ENCODE measurements at regions not wholly inside any gene's neighbourhood (a gene's known extent, or its start where the extent isn't known, plus 50 kb on each side); places are given as distances from the start of the nearest gene placed in this dataset.

GRCh38 chr18:4578449-4578848 is 123.3 kb upstream of the DLGAP1 start:
- ChIA-PET POLR2A (no interaction called here), CTCF (no interaction called here)
- DNase-seq (ENCODE audit: low read depth, low spot score): no peak
- H3K4me3 ChIP-seq (ENCODE audit: low read depth, low read length): no peak overlapping the region
- TF ChIP-seq CTCF (IDR thresholded peaks at IDR 0.05; ENCODE audit: insufficient read depth, low read length, missing control alignments): no peak

DNA sequence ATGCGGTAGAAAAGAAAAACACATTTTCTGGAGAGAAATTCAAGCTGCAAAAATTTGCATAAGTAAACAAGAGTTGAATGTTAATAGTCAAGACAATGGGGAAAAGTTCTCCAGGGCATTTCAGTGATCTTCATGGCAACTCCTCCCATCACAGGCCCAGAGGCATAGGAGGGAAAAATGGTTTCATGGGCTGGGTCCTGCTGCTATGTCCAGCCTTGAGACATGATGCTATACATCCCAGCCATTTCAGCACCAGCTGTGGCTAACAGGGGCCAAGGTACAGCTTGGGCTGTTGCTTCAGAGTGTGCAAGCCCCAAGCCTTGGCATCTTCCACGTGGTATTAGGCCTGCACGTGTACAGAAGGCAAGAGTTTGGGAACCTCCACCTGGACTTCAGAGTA is 118.6 kb upstream of the DLGAP1 start:
- no peak for TF ChIP-seq CTCF (IDR thresholded peaks at IDR 0.05; ENCODE audit: insufficient read depth, low read length, missing control alignments)

GRCh38 chr18:4557502-4557901 is 102.4 kb upstream of the DLGAP1 start:
- POLR2A ChIA-PET: no interaction called here

More for the DNA sequence above, 118.6 kb upstream of the DLGAP1 start:
- CTCF ChIA-PET: no interaction called here
- POLR2A ChIA-PET: no interaction called here
- no peak for DNase-seq (ENCODE audit: low read depth, low spot score)
- no peak overlapping the region for H3K4me3 ChIP-seq (ENCODE audit: low read depth, low read length)

GRCh38 chr18:4551001-4551360 is 95.9 kb upstream of the DLGAP1 start:
- H3K4me3 ChIP-seq (ENCODE audit: low read depth, low read length): no peak overlapping the region
- CTCF ChIA-PET: no interaction called here
- no peak for TF ChIP-seq CTCF (IDR thresholded peaks at IDR 0.05; ENCODE audit: insufficient read depth, low read length, missing control alignments)
- no peak for DNase-seq (ENCODE audit: low read depth, low spot score)
- POLR2A ChIA-PET: no interaction called here

More at GRCh38 chr18:4557502-4557901, 102.4 kb upstream of the DLGAP1 start:
- TF ChIP-seq CTCF (IDR thresholded peaks at IDR 0.05; ENCODE audit: insufficient read depth, low read length, missing control alignments): no peak
- DNase-seq (ENCODE audit: low read depth, low spot score): no peak
- CTCF ChIA-PET: no interaction called here
- H3K4me3 ChIP-seq (ENCODE audit: low read depth, low read length): no peak overlapping the region

DNA sequence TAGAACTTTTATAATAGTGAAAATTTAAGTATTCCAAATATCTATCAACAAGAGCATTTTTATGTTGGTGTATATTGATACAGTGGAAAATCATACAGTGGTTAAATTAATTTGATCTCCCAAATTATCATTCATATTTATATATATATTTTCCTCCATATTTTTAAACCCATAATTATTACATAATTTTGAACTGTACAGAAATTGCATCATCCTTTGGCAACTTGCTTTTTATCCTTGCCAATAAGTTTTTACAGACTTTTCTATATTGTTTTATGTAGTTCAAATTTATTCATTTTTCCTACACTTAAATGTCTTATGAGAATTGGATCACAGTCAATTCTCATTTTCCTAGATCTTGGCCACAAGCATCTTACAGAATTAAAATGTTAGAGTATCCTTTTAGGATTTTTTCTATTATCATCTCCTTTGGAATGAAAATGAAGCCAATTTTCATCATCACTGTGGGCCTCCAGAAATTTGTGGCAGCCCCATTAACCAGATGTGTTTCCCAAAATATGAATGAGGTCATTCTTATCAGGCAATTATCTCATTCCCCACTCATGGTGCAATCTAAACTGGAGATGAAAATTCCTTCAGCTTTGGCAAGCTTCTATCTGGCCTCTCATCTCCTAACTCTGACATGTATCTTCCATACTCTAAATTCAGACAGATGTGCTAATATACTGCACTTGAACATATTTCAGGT is 94.2 kb upstream of the DLGAP1 start:
- POLR2A ChIA-PET: no interaction called here
- TF ChIP-seq CTCF (IDR thresholded peaks at IDR 0.05; ENCODE audit: insufficient read depth, low read length, missing control alignments): no peak
- no peak overlapping the region for H3K4me3 ChIP-seq (ENCODE audit: low read depth, low read length)
- no peak for DNase-seq (ENCODE audit: low read depth, low spot score)
- CTCF ChIA-PET: no interaction called here

GRCh38 chr18:4547126-4547525 is 92.0 kb upstream of the DLGAP1 start:
- CTCF ChIA-PET: no interaction called here
- no peak overlapping the region for H3K4me3 ChIP-seq (ENCODE audit: low read depth, low read length)
- DNase-seq (ENCODE audit: low read depth, low spot score): no peak
- no peak for TF ChIP-seq CTCF (IDR thresholded peaks at IDR 0.05; ENCODE audit: insufficient read depth, low read length, missing control alignments)
- POLR2A ChIA-PET: no interaction called here
